ENCODE measurements at regions not wholly inside any gene's neighbourhood (a gene's known extent, or its start where the extent isn't known, plus 50 kb on each side); places are given as distances from the start of the nearest gene placed in this dataset.

GRCh38 chr2:196537311-196537710 is 102.2 kb upstream of the CCDC150 start:
- H3F3A ChIP-seq (ENCODE audit: insufficient read depth, low read length), result no peaks in the 10 kb centered on the region
- H3K27ac ChIP-seq (ENCODE audit: low read depth, low read length, poor library complexity, severe bottlenecking), result no peak overlapping the region
- no peaks in the 10 kb centered on the region for H3K36me3 ChIP-seq (ENCODE audit: insufficient read depth, low read length)
- no peaks in the 10 kb centered on the region for H3K9me3 ChIP-seq (ENCODE audit: low read length)
- H4K20me1 ChIP-seq (ENCODE audit: insufficient read depth, low read length), result no peaks in the 10 kb centered on the region
- H3K4me2 ChIP-seq (ENCODE audit: low read length), result no peak overlapping the region
- H3K4me3 ChIP-seq (ENCODE audit: low read depth, low read length, poor library complexity, severe bottlenecking), result no peak overlapping the region
- H3K79me2 ChIP-seq (ENCODE audit: insufficient read depth, low read length), result no peaks in the 10 kb centered on the region
- TF ChIP-seq, protein P1, sequence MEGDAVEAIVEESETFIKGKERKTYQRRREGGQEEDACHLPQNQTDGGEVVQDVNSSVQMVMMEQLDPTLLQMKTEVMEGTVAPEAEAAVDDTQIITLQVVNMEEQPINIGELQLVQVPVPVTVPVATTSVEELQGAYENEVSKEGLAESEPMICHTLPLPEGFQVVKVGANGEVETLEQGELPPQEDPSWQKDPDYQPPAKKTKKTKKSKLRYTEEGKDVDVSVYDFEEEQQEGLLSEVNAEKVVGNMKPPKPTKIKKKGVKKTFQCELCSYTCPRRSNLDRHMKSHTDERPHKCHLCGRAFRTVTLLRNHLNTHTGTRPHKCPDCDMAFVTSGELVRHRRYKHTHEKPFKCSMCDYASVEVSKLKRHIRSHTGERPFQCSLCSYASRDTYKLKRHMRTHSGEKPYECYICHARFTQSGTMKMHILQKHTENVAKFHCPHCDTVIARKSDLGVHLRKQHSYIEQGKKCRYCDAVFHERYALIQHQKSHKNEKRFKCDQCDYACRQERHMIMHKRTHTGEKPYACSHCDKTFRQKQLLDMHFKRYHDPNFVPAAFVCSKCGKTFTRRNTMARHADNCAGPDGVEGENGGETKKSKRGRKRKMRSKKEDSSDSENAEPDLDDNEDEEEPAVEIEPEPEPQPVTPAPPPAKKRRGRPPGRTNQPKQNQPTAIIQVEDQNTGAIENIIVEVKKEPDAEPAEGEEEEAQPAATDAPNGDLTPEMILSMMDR (IDR thresholded peaks at IDR 0.05; ENCODE audit: low read length), result no peak
- no peak for TF ChIP-seq EZH2 (IDR thresholded peaks at IDR 0.05; ENCODE audit: borderline replicate concordance, low read length)
- no peaks in the 10 kb centered on the region for H3K27me3 ChIP-seq (ENCODE audit: insufficient read depth, low read length)
- H3K9ac ChIP-seq (ENCODE audit: low read length), result no peak overlapping the region
- H3K9me2 ChIP-seq (ENCODE audit: low read depth, low read length), result no peaks in the 10 kb centered on the region
- no peaks in the 10 kb centered on the region for H3K4me1 ChIP-seq (ENCODE audit: insufficient read depth, low read length, severe bottlenecking)
- H2AFZ ChIP-seq (ENCODE audit: low read length), result no peak overlapping the region

GRCh38 chr2:196538189-196538588 is 101.3 kb upstream of the CCDC150 start:
- H3K79me2 ChIP-seq (ENCODE audit: insufficient read depth, low read length), result no peaks in the 10 kb centered on the region
- H3K4me1 ChIP-seq (ENCODE audit: insufficient read depth, low read length, severe bottlenecking), result no peaks in the 10 kb centered on the region
- no peak overlapping the region for H3K27ac ChIP-seq (ENCODE audit: low read depth, low read length, poor library complexity, severe bottlenecking)
- no peak overlapping the region for H3K9ac ChIP-seq (ENCODE audit: low read length)
- no peaks in the 10 kb centered on the region for H3F3A ChIP-seq (ENCODE audit: insufficient read depth, low read length)
- H2AFZ ChIP-seq (ENCODE audit: low read length), result no peak overlapping the region
- no peak overlapping the region for H3K4me3 ChIP-seq (ENCODE audit: low read depth, low read length, poor library complexity, severe bottlenecking)
- no peaks in the 10 kb centered on the region for H3K36me3 ChIP-seq (ENCODE audit: insufficient read depth, low read length)
- H3K9me3 ChIP-seq (ENCODE audit: low read length), result no peaks in the 10 kb centered on the region
- H4K20me1 ChIP-seq (ENCODE audit: insufficient read depth, low read length), result no peaks in the 10 kb centered on the region
- no peaks in the 10 kb centered on the region for H3K9me2 ChIP-seq (ENCODE audit: low read depth, low read length)
- no peak overlapping the region for H3K4me2 ChIP-seq (ENCODE audit: low read length)
- TF ChIP-seq, protein P1 (IDR thresholded peaks at IDR 0.05; ENCODE audit: low read length), result no peak
- TF ChIP-seq EZH2 (IDR thresholded peaks at IDR 0.05; ENCODE audit: borderline replicate concordance, low read length), result no peak
- no peaks in the 10 kb centered on the region for H3K27me3 ChIP-seq (ENCODE audit: insufficient read depth, low read length)

- no peaks in the 10 kb centered on the region for H3K9me2 ChIP-seq (ENCODE audit: low read depth, low read length)
- no peaks in the 10 kb centered on the region for H3K4me1 ChIP-seq (ENCODE audit: insufficient read depth, low read length, severe bottlenecking)
- no peaks in the 10 kb centered on the region for H3K36me3 ChIP-seq (ENCODE audit: insufficient read depth, low read length)
- no peaks in the 10 kb centered on the region for H4K20me1 ChIP-seq (ENCODE audit: insufficient read depth, low read length)
- no peak overlapping the region for H3K9ac ChIP-seq (ENCODE audit: low read length)
- H3K4me3 ChIP-seq (ENCODE audit: low read depth, low read length, poor library complexity, severe bottlenecking), result no peak overlapping the region
- no peak overlapping the region for H3K27ac ChIP-seq (ENCODE audit: low read depth, low read length, poor library complexity, severe bottlenecking)
- H3K79me2 ChIP-seq (ENCODE audit: insufficient read depth, low read length), result no peaks in the 10 kb centered on the region
- no peak for TF ChIP-seq EZH2 (IDR thresholded peaks at IDR 0.05; ENCODE audit: borderline replicate concordance, low read length)
- TF ChIP-seq, protein P1 (IDR thresholded peaks at IDR 0.05; ENCODE audit: low read length), result no peak
- H3K4me2 ChIP-seq (ENCODE audit: low read length), result no peak overlapping the region
- H2AFZ ChIP-seq (ENCODE audit: low read length), result no peak overlapping the region
- H3F3A ChIP-seq (ENCODE audit: insufficient read depth, low read length), result no peaks in the 10 kb centered on the region
- H3K27me3 ChIP-seq (ENCODE audit: insufficient read depth, low read length), result no peaks in the 10 kb centered on the region
- no peaks in the 10 kb centered on the region for H3K9me3 ChIP-seq (ENCODE audit: low read length)
Observed at GRCh38 chr2:196538646-196539045, 100.9 kb upstream of the CCDC150 start.

Measured in OCI-LY1 (cell line).